8988T (cell line): ENCODE measurements at regions not wholly inside any gene's neighbourhood (a gene's known extent, or its start where the extent isn't known, plus 50 kb on each side); places are given as distances from the start of the nearest gene placed in this dataset.

Experiments
- DNase-seq: peaks from one replicate; pipeline ENCODE4 v3.0.0; 2011

DNA sequence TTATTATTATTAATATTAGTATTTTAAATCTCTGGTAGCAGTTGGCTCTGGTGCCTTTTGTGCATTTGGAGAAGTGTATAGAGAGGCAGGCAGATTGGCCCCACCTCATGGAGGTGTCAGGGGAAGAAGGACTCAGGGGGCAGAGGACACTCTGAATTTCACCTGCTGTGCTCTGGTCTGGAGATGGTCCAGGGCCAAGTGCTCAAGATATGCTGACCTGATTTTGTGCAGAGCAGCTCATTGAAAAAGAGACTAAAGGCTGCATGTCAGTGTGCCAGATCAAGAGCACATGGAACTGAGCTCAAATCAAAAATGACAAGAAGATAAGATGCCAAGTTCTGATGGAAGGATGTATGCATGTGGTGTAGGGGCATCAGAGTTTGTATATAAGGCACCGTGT is 323.6 kb upstream of the TNP1 start:
- no peak for DNase-seq

DNA sequence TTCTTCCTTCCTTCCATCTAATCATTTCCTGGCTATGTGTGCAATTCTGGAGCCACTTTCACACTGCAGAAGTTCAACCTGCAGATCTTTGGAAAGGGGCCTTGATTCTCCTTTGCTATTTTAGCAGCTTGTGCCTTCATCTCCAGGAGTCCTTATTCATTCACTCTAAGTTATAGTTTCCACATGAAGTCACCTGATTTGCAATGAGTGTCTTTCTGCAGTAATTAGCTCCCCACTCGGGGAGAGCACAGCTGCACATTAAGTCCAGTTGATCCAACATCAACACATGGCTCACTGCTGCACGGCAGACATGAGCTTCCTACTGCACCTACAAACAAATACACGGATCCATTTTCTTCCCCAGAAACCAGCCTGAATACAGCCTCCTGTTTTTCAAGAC is 323.1 kb upstream of the TNP1 start:
- no peak for DNase-seq

DNA sequence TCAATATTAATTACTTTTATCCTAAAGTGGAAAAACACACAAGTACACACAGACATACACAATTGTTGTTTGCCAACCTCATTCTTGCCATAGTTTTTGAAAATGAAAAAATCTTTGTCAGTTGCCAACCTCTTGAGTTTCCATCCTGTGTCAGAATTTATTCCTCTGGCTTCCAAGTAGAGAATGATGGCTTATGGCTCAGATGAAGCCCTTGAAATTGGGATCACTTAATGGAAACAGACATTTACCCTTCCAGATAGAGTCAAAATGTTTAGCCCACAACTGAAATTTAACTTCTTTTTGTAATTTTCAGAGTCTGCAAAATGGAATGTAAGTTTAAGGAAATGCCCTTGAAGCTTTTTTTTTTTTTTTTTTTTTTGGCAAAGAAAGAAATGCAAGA is 321.6 kb upstream of the TNP1 start:
- DNase-seq = no peak

DNA sequence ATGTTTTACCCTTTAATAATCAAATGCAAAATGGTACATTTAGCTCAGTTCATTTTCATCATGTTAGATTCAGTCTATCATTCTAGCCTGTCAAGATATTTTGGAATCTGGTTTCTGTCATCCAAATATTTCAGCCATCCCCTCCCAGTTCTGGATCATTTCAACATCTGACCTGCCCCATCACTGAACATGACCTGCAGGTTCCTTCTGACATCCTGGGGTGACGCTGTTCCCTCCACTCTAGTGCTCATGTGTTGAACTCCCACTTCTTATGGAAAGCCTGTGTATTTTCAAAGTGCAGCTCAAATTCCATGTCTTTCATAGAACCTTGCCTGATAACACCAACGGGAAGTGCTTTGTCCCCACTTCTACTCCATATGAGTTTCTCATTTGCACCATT is 320.0 kb upstream of the TNP1 start:
- DNase-seq = no peak

DNA sequence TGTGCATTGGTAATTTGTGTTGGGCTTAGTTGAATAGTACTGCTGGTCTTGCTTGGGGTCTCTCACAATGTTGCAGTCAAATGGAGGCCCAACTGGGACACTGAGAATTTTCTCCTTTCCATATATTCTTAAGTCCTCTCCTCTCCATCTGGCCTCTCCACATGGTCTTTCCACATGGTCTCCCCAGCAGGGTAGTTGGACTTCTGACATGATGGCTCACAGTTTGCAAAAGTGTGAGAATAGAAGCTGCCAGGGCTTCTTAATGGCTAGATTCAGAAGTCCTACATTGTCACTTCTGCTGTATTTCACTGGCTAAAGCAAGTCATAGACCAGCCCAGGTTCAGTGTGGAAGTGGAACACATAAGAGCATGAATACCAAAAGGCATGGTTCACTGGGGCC is 318.5 kb upstream of the TNP1 start:
- DNase-seq = no peak

DNA sequence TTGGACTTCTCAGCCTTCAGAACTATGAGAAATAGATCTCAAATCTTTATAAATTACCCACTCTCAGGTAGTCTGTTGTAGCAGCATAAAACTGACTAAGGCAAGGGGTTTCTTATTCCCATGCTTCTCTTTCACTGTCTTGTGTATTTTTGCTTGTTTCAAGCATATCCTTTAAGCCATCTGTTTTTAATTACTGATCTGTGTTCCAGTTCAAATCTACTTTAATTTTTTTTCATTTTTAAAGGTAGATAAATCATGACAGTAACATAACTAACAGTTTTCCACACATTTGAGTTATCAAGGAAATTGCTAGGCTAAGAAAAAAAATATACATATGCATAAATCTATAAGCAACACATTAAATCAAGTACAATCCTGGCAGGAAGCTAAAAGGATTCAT is 317.9 kb upstream of the TNP1 start:
- no peak for DNase-seq

DNA sequence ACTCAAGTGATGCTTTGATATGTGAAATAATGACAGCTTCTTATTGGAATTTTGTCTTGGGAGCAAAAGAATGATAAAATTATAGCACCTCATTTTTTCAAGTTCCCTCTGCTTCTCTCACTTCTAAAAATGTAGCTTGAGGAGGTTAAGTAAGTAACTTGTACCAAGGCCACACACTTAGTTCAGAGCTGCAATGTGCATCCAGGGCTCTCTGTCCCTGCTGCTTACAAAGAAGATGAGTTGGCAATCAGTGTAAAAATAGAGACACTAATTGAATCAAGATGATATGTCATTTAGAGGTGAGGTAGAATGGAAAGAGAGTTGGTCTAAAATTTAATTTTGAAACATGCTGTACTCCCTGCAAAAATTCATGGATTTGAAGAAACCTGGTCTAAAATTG is 312.0 kb upstream of the TNP1 start:
- no peak for DNase-seq

DNA sequence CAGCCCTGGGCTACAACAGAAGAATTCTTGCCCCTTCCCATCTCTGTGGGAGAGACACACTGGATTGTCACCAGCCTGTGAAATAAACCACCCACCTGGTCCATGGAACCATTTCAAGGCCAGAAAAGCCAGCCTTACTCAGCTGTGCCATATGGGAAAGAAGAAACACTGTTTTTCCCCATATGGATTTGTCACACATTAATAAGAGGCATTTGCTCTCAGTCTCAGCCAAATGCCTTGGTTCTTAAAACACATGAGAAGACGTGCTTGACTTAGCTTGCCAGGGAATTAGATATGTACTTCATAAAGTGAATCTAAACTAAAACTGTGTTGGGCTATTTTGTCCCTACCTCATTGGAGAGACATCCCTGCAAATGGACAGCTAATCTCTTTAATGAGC is 308.6 kb upstream of the TNP1 start:
- no peak for DNase-seq

DNA sequence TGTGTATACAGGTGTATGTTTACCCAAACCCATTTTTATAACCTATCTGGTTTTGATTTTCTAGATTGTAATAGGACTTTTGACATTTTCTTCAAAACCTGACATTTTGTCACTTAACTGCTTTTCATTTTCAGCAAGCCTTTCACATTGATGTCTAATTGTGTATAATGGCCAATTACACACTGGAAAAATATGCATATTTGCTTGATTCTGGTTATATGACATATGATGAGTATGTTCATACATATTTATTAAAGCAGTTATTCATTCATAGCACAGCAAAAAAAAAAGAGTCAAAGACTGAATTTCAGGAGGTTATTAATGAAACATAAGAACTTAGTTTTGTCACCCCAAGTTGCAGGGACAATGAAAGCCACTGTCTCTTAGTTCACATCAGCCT is 307.7 kb upstream of the TNP1 start:
- DNase-seq = no peak

DNA sequence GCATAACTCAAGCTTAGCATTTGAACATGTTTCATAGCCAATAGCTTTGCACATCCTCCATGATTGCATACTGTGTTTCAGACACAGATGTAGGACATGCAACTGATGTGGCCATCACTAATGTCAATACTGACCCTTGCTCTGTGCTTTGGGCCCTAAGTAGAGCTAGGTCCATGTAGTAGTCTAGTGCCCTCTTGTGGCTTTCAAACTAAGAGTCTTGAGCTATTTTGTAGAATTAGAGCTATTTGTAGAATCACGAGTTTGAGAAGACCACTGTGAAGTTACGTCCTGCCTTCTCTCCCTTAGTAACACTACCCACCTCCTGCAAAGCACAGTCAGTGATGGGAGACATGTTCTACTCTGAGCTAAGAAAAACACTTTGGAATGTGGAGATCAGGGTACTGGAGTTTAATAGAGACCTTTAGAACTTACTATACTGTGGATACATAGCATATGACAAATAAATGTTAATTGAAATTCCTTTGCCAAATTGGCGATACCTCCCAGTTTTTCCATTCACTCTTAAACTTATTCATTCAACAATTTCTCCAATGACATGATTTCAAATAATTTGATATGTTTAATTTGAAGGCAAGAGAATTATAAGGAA is 306.5 kb upstream of the TNP1 start:
- DNase-seq = no peak

DNA sequence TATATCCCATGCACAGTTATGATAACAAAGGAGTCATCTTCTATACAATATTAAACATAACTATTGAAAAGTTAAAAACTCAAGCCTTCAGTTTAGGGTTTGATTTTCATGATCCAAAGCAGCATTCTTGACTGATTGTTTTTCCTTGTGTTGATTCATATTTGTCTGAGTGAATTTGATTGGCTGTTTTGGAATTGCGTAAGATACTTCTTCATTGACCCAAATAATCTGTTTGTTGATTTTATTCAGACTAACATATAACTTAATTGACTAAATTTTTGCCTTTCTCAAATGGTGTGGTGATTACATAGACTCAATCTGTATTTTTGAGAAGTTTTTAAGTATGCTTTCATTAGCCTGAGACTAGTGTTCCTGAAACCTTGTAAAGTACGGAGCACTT is 305.7 kb upstream of the TNP1 start:
- no peak for DNase-seq

DNA sequence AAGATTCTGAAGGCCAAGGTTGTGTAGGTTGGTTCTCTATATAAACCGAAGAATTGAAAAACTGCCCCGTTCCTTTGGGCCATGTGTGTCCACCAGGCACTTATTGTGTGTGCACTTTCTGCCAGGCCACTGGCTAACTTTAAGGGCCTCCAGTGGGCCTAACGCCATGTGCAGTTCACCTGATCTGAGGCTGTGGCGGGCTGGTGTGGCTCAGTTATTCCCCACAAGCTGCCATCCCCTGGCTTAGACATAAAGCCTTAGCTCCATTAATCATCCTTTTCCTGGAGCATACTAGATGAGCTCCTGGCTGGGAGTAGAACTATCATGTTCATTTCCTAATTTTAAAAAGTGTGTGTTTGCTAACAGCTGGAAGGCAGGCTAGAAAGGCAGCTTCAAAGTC is 304.1 kb upstream of the TNP1 start:
- no peak for DNase-seq

DNA sequence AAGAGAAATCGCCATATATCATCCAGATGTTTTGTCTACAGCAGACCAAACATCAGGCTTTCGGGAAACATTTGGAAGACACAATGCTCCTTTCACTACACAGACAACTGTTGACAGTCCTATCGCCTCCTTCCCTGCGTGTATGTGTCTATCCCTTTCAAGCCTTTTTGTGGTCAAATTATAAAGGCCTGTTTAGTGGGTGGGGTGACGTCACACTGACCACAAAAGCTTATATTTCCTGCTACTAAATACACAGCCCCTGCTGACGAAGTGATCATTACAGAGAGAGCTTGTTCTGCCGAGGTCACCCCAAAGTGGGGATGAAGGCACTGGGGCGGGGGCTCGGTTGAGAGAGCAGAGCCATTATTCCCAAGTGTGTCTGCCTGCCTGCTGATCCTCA is 302.7 kb upstream of the TNP1 start:
- DNase-seq = no peak

DNA sequence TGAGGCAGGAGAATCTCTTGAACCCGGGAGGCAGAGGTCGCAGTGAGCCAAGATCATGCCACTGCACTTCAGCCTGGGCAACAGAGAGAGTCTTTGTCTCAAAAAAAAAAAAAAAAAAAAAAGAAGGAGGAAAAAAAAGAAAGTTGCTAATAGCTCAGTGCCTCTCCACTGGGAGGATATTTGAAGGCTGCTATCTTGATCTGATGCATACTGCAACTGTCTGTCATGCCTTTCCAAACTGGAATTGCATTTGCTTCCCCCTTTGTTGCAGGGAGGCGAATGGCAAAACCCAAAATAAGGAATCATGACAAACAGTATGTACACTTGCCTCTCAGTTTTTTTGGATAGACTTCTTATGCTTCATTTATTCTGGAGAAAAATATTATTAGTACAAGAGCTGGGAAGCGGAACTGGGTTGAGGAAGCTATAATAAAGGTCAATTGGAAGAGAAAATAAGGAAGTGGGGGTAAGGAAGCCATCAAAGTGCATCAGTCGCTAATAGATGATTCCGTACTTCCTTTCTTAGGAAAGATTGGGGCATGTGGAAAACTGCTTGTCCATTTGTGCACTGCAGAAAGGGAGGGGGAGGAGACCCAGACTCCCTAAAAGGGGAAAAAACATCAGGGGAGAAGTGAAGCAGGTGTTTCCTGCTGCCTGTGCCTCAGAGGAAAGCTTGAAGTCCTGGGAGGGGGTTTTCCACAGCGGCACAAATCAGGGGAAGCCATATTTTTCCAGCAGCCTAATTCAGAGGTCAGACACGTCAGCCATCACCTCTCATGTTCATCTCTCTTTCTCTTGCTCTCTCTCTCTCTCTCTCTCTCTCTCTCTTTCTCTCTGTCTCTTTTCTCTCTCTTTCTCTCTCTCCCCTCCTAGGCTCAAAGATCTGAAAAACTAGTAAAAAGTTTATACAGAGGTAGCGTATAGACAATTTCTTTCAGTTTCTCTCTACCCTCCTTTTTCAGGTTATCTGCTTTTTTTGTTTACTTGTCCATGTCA is 301.4 kb upstream of the TNP1 start:
- no peak for DNase-seq

DNA sequence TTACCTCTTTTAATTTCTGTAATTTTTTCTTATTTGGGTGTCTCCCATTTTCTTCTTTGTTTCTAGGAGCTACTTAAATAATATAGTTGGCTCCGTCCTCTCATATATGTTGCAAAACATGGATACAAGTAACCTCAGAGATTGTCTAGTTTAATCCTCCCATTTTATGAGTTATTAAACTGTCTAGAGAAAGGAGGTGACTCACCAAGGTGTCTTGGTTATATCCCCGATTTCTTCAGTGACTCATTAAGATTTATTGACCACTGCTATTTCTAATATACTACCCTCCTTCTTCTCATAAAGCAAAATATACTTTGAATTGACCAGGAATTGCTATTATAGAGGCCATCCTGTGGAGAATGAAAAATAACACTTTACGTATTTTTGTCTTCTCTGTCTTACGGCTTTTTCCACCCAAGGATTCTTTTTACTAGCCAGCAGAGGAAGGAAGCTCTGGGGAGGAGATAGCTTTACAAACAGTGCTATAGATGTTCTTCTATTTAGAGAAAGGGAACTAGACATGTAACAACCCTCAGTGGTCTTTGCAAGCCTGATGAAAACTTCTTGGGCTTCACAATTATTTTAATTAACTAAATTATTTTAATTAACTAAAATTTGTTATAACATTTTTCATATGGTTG is 300.4 kb upstream of the TNP1 start:
- no peak for DNase-seq

DNA sequence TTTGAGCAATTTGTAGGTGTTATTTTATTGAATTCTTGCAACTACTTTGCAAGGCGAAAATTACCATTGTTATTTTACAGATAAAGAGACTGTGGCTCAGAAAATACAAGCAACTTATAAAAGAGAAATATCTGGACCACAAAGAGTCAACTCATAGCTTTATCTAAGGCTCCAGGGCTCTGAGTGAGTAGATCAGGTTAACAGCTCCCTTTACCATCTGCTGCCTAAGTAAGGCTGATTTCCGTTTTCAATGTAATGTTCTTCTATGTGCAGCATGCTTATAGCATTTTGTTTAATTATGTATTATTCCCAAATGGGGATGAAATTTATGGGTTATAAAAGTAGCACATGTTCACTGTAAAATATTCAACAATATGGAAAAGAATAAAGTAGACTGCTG is 299.1 kb upstream of the TNP1 start:
- DNase-seq = no peak

DNA sequence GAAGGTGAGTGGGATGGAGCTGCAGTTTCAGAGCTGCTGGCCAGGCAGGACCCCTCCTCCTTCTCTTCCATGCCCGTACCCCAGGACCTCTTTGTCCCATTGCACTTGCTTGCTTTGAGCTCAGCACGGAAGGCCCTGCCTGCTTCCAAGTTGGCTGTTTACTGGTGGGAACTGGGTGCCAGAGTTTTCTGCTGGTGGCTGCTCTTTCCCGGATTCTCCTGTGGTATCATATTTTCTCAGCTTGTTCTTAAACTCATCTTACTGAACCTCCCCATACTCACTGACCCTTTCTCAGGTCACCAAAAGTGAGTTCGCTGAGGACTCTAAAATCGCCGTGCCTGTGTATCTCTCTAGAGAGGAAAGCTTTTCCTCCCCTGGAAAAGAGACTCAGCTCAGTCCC is 297.7 kb upstream of the TNP1 start:
- DNase-seq = no peak

DNA sequence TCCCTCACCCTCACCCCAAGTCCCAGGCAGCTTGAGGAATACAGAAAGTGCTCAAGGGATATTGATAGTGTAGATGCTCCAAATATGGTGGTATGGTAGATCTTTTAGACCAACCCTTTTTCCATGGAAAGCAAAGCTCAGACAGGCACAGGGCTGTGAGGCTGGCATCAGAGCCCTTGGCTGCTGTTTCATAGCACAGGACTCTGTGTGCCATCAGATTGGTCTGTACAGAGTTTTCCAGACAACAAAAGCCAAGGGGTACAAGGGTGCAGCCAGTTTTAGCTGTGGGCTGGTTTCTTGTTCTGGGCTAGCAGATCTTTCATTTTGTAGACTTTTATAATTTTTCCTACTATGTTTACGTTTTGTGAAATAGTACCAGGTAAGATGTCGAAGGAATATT is 296.9 kb upstream of the TNP1 start:
- no peak for DNase-seq

DNA sequence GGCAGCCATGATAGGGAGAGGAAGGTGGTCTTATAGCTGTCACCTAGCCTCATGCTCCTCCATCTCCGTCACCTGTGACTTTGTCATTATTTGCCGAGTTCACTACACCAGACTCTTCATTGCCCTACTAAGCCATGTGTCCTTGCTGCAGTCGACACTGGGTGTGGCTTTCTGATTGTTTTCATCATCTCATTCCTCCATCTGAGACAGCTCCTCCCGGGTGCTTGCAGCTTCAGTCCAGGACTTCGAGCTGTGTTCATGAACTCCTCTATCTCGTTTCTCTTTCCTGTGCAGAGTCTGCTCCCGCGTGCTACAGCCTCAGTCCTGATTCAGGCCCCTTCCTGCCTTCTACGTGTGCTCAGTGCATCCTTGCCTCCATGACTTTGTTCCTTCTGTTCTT is 295.1 kb upstream of the TNP1 start:
- no peak for DNase-seq

DNA sequence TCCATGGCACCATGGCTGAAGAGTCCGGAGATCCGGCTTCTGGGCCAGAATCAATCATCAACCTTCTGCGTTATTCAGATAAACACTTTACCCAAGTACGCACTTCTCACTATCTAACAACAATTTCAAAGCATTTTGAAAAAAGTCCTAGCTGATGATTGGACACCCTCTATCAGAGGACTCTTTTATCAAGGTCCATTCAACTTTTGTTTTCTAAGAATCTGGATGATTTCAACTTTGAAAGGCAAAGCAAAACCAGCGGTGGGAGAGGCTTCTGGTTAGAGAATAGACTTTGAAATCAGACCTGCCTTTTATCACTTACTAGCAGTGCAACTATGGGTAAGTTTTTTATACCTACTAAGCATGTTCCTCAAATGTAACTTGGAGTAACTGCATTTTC is 293.6 kb upstream of the TNP1 start:
- DNase-seq = no peak

DNA sequence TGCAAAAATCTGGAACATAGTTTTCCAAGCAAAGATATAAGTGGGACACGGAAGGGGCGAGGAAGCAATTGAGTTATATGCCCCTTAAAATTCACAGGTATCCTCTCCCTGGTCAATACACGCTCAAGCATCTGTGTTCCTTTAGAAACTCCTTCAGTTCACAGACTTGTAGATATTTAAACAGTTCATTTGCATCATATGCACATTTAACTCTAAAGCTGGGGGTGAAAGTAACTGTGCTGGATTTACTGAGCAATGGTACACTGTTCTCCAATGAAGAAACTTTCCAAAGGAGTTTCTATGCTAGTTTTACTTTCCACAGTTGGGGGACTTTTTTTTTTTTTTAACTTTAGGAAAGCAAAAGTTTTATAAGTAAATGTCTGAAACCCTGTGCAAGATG is 293.0 kb upstream of the TNP1 start:
- no peak for DNase-seq

DNA sequence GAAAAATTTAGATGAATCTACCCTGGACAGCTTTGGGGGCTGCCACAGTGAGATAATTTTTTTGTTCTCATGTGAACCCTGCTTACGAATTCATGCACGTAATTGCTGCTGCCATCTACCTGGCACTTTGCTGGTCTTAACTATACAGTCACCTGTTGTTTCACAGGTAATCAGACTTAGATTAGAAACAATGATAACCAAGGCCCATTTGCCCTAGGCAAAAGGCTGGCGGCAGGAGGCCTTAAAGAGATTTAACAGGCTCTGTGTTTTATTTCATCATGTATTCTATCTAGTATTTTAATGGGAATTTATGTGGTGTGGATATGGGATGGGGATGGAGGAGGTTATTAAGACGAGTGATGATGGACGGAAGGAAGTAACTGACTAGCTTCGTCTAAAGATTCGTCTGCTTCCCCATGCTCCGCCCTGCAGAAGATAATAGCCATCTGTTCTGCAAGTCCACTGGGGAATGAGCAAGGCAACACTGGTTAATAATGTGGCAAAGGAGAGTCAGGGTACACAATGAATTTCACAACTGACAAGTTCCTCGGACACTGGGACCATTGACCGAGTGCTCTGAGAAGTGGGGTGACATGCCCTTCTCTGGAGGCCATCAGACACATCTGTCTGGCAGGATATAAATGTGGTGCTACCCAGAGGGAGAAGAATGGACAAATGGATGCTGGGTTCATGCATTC is 291.8 kb upstream of the TNP1 start:
- no peak for DNase-seq

DNA sequence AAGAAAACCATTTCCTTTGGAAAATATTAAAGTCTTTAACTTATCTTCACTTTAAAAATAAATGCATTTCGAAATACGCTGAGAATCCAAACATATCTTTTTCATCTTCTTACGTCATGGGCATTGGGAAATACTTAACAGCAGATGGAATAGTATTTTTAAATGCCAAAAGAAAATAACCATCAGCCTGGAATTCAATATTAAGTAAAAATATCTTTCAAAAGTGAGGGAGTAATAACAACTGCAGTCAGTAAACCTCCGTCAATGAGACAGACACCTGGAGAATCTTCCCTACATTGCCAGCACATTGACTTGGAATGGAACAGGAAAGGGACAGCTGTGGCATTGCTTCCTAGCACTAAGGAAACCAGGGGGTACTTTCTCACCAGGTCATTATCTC is 290.4 kb upstream of the TNP1 start:
- DNase-seq = no peak
